GM18519 (cell line): ENCODE measurements at regions not wholly inside any gene's neighbourhood (a gene's known extent, or its start where the extent isn't known, plus 50 kb on each side); places are given as distances from the start of the nearest gene placed in this dataset.

Source experiments
- ATAC-seq: cut with Tn5 transposase; IDR thresholded peaks from one replicate; pipeline ENCODE4 v1.9.1; 2021; ENCODE audit warnings: mild to moderate bottlenecking, moderate library complexity; ENCODE audit not compliant: unreplicated experiment, low FRiP score

DNA sequence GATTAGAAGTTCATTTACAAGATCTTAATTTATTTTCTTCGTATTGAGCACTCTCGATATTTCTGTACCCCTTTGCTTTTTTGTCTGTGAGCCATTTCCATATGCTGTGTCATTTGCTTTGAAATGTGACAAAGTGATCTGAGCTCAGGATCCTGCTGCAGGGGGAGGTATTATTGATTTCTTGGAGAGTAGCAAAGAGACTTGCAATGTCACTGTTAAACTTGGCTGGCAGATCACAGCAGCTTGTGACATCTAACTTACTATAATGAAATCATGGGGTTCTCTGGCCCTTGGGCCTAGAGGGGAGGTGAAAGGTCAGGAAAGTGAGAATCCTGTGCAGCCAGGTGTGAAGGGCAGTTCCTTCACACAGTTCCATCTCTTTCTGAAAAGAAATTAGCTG, 923.4 kb downstream of the REEP3 start:
- ATAC-seq: no peak

GRCh38 chr10:64449603-64450002, 928.4 kb downstream of the REEP3 start:
- no peak for ATAC-seq

DNA sequence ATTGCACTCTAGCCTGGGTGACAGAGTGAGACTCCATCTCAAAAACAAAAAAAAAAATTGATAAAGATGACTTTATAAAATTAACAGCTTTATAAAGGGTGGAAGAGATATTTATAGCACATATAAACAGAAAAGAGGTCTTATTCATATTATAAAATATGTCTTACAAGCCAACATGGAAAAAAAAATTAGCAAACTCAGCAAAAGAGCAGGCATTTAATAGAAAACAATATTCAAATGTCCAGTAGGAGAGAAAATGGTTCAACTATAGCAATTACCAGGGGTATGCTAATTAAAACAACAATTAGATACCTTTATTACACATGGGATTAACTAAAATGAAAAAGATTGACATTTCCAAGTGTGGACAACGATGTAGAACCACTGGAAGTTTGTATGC, 929.1 kb downstream of the REEP3 start:
- ATAC-seq: no peak

DNA sequence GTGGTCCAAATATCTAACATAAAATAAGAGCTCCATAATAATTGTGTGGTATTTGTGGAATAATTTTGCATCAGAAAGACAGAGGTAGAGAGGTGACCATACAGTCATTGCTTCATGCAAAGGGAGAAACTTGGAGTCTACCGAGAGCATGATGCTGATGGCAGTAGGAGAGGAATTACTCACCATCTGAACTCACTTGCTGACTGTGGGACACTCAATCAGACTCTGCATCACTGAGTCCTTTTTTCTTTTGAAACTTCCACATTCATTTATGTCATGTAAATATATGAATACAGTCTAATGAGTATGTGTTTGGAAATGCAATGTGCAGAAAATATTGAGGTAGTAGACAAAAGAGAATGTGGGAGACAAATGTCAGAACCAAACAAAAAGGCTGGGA, 933.8 kb downstream of the REEP3 start:
- no peak for ATAC-seq

- no peak for ATAC-seq
Observed at GRCh38 chr10:64458306-64458705, 937.1 kb downstream of the REEP3 start.

DNA sequence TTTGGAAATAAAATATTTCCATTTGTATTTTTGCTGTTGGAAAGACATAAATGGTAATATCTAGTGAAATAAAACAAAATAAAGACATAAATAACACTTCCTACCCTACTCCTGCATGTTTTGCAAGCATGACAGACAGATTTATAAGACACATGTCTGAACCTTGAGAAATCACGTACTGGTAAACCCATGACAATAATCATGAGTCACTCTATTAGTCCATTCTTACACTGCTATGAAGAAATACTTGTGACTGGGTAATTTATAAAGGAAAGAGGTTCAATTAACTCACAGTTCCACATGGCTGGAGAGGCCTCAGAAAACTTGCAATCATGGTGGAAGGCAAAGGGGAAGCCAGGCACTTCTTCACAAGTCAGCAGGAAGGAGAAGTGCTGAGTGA, 942.2 kb downstream of the REEP3 start:
- no peak for ATAC-seq

DNA sequence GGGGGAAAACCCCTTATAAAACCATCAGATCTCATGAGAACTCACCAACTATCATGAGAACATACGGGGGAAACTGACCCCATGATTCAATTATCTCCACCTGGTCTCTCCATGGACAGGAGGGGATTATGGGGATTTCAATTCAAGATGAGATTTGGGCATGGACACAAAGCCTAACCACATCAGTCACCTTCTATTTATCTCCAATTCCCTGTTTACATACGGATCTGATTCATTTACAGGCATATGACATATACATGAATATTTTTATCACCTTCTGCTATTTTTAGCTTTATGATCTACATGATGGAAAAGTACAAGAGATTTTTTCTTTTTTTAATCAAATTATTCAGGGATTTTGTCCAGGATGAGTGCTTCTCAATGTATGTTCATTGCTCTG, 944.5 kb downstream of the REEP3 start:
- ATAC-seq: no peak

GRCh38 chr10:64468219-64468618, 947.0 kb downstream of the REEP3 start:
- no peak for ATAC-seq

DNA sequence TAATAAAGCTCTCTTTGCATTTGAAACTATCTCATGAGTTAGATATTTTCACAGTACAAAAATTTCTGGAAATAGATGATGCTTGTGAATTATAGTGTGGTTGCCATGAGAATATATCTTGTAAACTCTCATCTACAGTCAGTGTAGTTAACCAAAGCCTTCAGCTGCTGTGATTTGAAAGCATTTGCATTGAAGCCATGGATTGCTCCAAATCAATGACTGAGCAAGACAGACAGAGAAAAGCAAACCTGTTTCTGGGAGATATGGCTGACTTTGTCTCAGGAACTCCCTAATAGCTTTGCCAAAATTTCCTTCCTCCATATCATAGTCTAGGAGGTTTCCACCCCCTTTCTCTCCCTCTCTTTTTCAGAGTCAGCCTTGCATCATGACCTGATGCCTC, 955.3 kb downstream of the REEP3 start:
- no peak for ATAC-seq

- ATAC-seq: no peak
Observed at GRCh38 chr10:64477791-64478190, 956.6 kb downstream of the REEP3 start.

DNA sequence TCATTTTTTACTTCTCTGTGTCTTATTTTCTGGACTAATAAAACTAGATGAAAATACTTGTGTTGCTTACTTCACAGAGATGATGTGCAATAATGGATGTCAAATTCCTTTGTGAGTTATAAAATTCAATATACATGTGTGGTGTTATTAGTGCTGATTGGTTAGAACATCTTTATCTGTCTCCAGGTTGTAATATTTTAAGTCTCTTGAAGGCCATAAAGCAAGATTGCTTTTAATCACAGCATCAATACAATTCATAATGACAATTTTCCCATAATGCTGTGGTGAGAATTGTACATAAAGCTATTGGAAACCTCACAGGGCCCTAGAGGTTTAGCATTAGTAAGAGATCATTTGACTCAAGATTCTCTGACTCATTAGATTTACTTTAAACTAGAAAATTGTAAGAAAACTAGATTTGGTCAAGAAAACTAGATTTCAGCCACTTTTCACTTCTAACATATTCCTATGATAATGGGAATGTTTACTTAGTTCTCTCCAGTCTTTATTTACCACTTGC, 963.7 kb downstream of the REEP3 start:
- ATAC-seq: no peak

- ATAC-seq: no peak
Observed at GRCh38 chr10:64486149-64486548, 964.9 kb downstream of the REEP3 start.

DNA sequence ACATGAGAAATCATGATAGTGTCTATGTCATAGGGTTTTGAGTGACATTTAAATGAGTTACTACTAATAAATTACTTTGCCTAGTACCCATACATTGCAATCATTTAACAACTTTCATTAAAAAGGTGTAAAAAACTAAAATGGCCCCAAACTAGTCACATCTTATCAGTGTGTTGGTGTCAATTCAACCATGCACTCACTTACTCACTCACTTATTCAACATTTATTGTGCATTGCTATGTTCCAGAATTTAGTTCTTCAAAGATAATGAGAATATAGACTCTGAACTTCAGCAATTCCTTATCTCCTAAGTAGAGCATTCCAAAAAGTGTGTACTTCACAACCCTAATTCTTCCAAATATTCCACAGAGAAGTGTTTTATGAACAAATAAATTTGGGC, 965.7 kb downstream of the REEP3 start:
- no peak for ATAC-seq

DNA sequence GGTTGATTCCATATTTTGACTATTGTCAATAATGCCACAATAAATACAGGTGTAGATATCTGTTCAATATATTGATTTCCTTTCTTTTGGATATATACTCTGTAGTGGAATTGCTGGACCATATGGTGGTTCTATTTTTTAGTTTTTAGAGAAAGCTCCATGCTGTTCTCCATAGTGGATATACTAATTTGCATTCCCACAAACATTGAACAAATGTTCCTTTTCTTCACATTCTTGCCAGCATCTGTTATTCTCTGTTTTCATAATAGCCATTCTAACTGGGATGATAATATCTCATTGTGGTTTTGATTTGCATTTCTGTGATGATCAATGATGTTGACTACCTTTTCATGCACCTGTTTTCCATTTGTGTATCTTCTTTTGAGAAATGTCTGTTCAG, 973.7 kb downstream of the REEP3 start:
- no peak for ATAC-seq

GRCh38 chr10:64497306-64497705, 976.1 kb downstream of the REEP3 start:
- ATAC-seq: no peak

- ATAC-seq: no peak
Observed at GRCh38 chr10:64501807-64502206, 980.6 kb downstream of the REEP3 start.

- no peak for ATAC-seq
Observed at GRCh38 chr10:64502936-64503335, 981.7 kb downstream of the REEP3 start.

GRCh38 chr10:64503429-64503828, 982.2 kb downstream of the REEP3 start:
- ATAC-seq: no peak

GRCh38 chr10:64505501-64505900, 984.3 kb downstream of the REEP3 start:
- ATAC-seq: no peak

- ATAC-seq: no peak
Observed at GRCh38 chr10:64506963-64507362, 985.8 kb downstream of the REEP3 start.

GRCh38 chr10:64507651-64508028, 986.4 kb downstream of the REEP3 start:
- ATAC-seq: no peak

GRCh38 chr10:64508029-64508661, 986.9 kb downstream of the REEP3 start:
- no peak for ATAC-seq
